AG10803 (cell line): ENCODE measurements at regions not wholly inside any gene's neighbourhood (a gene's known extent, or its start where the extent isn't known, plus 50 kb on each side); places are given as distances from the start of the nearest gene placed in this dataset.

Experiments
- DNase-seq: peaks from one replicate; pipeline ENCODE4 v3.0.0; 2010; ENCODE audit warnings: low read depth
- H3K4me3 ChIP-seq: 2 replicates; pipeline ENCODE4 v1.5.1; 2011; ENCODE audit warnings: mild to moderate bottlenecking, low read length, control low read depth
- TF ChIP-seq, protein P1 (sequence below): conservative IDR thresholded peaks from 2 replicates; pipeline ENCODE4 v1.5.1; 2011; ENCODE audit warnings: mild to moderate bottlenecking, low read length, control low read depth, inconsistent platforms

DNA sequence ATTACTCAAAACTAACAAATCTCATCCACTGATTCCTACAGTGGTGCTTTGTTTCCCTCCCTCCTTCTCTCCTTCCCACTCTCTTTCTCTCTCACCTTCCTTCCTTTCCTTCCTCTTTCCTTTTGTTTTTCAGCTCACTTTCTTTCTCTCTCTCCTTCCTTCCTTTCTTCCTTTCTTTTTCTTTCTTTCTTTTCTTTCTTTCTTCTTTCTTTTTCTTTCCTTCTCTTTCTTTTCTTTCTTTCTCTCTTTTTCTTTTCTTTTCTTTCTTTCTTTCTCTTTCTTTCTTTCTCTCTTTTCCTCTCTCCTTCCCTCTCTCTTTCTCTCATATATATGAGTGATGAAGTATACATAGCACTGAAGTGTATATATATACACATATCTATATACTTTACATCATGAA is 241.4 kb downstream of the CENPW start:
- DNase-seq = no peak
- H3K4me3 ChIP-seq = no peak overlapping the region
- TF ChIP-seq, protein P1, sequence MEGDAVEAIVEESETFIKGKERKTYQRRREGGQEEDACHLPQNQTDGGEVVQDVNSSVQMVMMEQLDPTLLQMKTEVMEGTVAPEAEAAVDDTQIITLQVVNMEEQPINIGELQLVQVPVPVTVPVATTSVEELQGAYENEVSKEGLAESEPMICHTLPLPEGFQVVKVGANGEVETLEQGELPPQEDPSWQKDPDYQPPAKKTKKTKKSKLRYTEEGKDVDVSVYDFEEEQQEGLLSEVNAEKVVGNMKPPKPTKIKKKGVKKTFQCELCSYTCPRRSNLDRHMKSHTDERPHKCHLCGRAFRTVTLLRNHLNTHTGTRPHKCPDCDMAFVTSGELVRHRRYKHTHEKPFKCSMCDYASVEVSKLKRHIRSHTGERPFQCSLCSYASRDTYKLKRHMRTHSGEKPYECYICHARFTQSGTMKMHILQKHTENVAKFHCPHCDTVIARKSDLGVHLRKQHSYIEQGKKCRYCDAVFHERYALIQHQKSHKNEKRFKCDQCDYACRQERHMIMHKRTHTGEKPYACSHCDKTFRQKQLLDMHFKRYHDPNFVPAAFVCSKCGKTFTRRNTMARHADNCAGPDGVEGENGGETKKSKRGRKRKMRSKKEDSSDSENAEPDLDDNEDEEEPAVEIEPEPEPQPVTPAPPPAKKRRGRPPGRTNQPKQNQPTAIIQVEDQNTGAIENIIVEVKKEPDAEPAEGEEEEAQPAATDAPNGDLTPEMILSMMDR = no peak

DNA sequence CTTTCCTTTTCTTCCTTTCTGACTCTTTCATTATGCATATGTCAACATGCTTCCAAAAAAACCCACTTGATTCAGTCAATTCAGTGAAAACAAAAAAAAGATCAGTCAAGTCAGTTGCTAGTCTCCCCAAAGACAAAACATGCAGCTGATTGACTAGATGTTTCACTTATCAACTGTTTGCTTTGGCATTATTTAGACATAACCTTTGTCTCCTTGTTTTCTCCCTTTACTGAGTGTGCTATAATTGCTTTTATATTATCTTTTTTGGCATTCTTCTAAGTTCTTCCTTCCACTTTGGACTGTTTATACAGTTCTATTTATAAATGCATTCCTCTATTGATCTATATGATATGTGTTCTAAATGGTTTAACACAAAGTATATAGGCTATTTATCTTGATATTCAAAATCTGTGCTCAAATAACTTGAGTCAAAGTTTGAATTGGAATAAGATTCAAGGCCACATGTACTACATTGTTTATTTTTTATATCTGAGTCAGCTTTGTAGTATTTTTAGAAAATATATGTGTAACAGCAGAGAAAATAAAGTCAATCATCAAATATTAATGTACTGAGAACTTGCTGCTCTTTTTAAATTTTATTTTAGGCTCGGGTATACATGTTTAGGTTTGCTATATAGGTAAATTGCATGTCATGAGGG is 260.5 kb downstream of the CENPW start:
- H3K4me3 ChIP-seq = no peak overlapping the region
- TF ChIP-seq, protein P1 = no peak
- DNase-seq = no peak

DNA sequence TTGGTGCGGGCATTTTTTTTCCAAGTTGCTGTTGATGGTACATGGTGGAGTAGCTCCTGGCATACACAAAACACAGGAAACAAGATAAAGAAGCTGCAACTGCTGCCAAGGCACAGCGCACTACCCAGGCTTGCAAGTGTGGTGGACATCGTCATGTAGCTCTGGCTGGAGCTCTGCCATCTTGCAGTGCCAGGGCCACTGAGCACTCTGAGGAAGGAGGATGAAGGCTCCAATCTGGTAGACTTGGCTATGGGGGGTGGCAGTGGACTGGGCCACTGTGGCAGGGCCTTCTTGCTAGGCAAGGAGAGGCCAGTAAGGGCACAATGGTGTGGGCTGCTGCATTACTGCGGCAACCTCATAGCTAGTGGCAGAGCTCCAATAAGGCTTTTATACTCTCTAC is 263.5 kb downstream of the CENPW start:
- TF ChIP-seq, protein P1 = no peak
- no peak for DNase-seq
- no peak overlapping the region for H3K4me3 ChIP-seq

DNA sequence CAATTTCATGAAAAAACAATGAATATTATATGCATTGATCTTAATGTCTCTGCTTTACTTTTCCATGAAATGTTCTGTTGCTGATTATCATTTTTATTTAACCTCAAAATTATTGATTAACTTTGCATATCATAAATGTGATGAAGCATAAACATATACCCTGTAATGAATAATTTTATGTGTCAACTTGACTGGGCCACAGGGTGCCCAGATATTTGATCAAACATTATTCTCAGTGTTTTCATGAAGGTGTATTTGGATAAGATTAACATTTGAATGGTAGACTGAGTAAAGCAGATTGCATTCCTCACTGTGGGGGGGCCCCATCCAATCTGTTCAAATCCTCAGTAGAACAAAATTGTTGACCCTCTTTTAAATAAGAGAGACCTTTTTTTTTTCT is 265.2 kb downstream of the CENPW start:
- no peak for DNase-seq
- H3K4me3 ChIP-seq = no peak overlapping the region
- TF ChIP-seq, protein P1 = no peak

DNA sequence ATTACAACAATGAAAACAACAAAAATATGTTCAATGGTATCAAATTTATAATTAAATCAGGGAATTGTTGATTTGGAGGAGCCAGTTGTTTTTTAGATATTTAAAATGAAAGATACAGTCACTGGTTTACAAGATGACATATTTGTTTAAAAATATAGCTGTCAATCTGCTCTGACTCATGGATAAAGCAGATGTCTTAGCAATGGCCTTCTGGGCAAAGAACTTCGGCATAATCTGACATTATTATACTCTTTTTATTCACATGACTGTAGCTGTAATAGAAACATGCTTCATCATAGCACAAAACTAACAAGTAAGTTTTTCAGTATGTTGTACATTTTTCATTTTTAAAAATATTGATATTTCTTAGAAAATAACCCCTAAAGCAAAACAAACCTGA is 267.4 kb downstream of the CENPW start:
- TF ChIP-seq, protein P1 = no peak
- no peak overlapping the region for H3K4me3 ChIP-seq
- no peak for DNase-seq

DNA sequence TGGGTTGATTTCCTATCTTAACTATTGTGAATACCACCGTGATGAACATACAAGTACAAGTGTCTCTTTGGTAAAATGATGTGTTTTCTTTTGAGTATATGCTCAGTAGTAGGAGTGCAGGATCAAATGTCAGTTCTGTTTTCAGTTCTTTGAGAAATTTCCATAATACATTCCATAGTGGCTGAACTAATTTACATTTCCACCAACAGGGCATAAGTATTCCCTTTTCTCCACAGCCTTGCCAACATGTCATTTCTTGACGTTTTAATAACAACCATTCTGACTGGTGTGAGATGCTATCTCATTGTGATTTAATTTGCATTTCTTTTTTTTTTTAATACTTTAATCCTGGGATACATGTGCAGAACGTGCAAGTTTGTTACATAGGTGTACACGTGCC is 268.8 kb downstream of the CENPW start:
- H3K4me3 ChIP-seq = no peak overlapping the region

More for the DNA sequence above, 268.8 kb downstream of the CENPW start:
- no peak for DNase-seq
- TF ChIP-seq, protein P1 = no peak
